HG03565 (cell line): ENCODE measurements at regions not wholly inside any gene's neighbourhood (a gene's known extent, or its start where the extent isn't known, plus 50 kb on each side); places are given as distances from the start of the nearest gene placed in this dataset.

Experiments used
- ATAC-seq: cut with Tn5 transposase; IDR thresholded peaks from one replicate; pipeline ENCODE4 v1.9.1; 2021; ENCODE audit warnings: mild to moderate bottlenecking, moderate library complexity; ENCODE audit not compliant: unreplicated experiment

DNA sequence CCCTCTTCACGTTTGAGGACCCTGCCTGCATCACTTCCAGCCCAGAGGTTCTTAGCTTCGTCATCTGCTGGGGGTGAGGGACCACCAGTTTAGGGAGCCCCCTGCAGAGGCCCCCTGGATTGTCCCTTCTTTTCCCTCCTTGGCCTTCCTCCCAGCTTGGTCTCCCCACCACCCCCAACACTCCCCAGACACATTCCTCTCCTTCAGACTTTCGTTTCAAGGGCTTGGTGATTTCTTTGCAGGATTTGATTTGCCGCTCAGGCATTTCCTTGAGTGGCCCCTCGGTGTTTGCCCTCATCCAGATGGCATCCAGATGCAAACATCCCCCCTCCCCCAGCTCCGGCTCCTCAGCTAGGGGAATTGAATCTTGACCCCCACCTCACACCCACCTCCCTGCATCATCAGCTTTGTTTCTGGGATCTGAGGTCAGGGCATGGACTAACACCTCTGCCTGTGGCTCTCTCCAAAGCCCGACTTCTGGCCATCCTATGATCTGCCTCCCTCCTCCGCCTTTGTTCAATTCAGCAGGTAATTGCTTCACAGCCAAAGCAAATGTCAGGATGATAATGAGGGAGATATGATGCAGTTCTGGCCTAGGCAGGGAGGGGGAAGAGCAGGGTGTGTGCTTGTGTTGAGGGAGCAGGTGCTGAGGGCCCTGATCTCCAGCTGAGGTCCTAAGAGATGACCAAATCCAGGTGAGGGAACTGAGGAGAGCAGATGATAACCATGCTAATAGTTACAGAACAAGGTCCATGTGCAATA is 141.5 kb downstream of the VEGFA start:
- no peak for ATAC-seq

DNA sequence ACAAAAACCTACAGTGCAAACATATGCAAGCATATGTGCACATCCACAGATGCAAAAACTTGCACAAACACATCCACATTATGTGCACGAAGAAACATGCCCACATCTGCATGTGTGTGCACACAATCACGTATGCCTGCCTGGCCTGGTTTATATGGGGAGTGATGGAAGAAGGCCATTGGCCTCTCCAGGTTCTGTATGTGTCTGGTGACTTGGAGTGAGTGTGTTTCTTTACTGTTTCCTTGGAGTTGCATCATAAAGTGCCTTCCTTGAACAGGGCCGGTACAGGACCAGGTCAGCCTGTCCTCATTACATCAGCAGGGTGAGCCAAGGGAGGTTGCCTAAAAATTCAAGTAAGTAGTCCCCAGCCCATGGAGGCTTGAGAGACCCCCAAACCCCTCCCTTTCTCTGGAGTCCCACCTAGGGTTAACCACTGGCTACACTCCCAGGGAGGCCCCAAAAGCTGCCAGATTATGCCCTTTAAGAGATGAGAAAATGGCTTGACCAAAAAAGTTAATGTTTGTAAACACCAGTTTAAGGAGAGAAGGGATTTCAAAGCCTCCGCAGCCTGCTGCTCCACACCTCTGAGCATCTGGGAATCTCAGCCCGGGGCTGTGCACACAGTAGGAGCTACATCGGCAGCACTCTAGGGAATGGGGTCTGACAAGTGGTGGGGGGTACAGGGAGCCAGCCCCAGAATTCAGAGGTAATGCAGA is 140.8 kb downstream of the VEGFA start:
- ATAC-seq, result no peak

DNA sequence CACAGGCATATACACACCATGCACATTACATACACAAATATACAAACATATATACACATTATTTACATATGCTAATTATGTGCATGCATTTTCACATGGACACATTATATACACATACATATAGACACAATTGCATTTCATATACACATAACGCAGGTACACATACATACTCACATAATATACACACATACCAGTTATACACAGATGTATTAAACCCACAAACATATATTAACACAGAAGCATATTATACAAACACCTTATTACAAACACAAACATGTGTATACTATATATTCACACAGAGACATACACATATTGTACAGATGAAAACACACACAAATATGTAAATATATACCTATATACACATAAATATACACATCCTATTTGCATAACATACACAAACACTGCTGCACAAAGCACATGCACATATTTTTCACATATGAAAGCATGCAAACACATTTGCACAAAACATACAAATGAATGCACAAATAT is 140.2 kb downstream of the VEGFA start:
- no peak for ATAC-seq

DNA sequence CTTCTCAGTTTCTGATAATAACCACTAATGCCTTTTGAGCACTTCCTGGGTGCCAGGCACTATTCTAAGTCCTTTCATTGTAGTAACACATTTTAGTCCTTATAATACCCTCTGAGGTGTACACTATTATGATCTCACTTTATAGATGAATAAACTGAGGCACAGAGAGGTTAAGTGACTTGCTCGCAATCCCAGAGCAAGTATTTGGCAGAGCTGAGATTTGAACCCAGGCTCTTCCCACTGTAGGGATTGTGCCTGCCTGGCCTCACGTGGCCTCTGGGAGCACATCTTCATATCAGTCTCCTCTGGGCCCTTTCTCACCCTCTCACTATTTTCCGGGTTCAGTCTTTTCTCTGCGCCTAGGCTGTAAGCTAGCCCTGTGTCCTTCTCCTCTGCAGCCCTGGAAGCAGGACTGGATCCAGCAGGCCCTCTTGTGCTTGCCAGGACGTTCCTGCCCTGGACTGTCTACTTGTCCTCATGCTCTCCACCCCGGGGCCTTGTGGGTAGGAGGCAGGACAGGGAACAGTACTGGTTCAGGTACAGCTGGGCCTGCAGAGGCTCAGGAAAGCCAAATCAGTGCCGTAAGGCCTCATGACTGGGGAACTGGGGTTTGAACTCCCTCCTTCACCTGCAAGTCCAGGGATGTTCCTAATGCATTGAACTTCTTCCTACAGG is 139.6 kb downstream of the VEGFA start:
- ATAC-seq, result no peak

DNA sequence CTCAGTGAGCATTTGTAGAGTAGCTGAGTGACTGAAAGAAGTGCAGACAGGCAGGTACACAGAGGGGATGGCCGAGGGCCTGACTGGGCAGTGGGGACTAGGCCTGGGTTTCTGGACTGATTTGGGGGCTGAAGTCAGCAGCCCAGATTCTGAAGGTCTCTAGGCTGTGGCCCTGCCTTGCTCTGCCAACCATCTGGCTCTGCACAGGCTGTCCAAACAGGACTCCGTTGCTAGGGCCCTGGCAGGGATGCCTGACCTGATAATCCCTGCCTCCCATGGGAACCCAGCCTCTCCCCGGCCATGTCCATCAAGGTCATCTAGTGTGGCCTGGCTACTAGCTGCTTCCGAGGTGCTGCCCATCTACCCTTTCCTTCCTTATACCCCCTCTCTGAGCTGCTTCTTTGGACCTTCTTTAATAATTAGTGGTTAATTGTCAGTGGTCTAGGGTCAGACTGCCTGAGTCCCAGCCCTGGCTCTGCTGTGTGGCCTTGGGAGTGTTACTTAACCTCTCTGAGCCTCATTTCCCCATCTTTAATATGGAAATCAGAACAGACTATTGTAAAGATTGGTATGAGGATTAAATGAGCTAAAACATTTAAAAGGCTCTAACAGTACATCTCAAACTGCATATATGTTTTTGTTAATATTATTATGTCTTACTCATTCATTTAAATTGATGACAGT is 137.9 kb downstream of the VEGFA start:
- no peak for ATAC-seq

DNA sequence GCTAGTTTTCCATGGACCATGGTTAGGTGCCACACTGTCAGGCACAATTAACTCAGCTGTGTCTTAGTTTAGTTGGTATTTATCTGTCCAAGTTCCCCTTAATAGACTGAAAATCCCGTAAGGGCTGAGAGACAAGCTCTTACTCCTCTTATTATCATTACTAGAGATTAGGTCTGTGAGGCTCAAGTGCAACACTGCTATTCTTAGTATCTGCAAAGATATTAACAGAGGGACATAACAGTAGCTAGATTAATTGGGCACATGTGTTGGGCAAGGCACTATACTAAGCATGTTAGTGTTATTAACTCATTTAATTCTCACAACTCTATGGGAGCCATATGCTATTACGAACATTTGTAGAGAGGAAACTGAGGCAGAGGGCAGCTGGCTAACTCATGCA is 137.3 kb downstream of the VEGFA start:
- ATAC-seq, result no peak

DNA sequence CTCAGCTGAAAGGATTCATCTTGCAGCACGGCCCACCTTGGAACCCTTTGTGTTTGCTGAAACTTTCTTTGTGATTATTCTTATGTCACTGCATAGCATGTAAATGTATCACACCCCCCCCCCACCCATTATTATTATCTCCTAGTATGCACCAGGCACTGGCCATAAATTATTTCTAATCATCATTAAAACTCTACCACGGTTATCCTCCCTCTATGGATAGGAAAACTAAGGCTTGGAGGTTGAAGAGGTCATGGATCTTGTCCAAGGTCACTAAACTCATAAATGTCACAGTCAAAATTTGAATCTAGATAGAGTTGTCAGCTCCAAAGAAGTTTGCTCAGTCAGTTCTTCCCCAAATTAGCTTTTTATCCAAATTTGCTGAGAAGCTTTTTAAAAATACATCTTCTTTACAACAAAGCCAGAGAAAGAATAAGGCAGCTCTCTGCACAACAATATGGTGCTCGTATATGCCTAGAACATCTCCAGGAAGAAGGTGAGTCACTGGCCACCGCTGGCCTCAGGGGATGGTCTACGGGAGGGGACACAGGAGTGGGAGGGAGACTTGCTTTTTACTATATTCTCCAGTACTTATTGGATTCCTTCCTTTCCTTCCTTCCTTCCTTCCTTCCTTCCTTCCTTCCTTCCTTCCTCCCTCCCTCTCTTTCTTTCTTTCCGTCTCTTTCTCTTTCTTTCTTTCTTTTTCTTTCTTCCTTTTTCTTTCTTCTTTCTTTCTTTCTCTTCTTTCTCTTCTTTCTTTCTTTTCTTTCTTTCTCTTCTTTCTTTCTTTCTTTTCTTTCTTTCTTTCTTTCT is 134.5 kb downstream of the VEGFA start:
- ATAC-seq, result no peak

DNA sequence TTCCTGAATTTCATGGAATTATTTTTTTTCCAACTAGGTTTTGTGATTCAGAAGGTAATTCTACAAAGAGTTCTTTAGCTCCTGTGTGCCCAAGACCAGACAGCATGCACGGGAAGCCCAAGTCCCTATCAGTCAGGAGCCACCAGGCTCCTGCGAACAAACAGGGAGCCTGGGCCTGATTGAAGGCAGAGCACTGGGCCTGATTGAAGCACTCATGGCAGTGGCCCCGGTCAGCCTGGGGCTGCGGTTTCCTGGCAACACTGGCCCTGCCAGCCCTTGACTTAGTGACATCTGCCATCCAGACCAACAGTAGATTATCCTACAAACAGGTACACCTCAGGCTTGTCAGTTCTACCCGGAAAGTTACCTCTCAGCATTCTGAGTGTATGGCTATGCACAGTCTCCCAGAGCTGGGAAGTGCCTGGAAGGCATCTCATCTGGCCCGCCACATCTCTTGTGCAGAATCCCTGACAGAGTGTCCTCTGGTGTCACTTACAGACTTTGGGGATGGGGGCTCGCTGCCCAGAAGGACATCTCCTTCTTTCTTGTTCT is 133.8 kb downstream of the VEGFA start:
- ATAC-seq, result no peak

DNA sequence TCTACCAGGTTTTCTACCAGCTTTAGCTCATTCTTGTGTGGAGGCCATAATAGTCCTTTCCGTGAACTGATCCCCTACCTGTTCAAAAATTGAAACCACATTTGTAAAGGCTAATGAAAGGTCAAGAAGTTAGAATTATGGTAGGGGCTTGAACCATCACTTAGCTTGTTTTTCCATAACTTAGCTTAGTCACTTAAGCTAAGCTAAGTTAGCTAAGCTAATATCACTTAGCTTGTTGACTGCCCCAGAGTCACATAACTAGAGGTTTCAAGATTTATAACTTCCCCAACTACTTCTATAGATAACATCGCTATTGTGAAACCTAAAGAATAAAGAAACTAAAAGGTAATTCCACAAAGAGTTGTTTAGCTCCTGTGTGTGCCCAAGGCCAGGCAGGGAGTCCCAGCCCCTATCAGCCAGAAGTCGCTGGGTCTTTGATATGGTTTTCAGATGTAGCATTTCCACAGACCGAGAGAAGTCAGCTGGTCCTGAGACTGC is 131.8 kb downstream of the VEGFA start:
- ATAC-seq, result no peak

DNA sequence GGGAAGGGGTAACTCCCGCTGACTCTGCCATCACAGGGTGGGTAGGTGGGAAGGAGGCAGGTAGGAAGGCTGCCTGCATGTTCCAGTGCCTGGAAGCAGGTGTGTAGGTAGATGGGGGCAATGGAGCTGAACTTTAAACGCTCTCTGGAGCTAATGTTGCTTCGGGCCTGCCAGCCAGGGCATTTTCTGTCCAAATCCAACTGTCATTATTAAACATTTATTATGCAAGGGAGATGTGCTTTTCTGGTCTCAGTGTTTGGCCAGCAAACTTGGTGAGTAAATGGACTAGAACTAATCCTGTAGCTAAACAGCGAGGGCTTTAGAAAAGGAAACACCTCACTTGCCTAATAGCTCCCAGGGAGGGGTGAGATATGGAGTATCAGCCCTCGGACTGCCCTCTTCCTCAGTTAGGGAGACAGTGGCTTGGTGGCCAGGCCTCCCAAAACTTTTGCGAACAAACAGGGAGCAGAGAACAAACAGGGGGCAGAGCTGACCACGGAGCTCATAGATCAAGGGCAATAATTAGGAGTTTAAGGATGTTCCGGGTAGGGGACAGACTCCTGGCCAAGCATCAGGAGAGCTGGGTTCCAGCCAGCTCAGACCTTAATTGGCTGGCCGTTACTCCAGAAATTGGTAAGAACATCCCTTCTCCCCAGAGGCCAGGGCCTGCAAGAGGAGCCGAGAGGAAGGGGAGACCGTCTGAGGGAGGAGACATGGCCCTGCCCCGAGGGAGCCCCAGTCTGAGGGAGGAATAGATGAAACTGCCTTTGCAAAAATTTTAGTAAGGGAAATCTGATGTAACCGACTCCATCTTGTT is 131.1 kb downstream of the VEGFA start:
- no peak for ATAC-seq

DNA sequence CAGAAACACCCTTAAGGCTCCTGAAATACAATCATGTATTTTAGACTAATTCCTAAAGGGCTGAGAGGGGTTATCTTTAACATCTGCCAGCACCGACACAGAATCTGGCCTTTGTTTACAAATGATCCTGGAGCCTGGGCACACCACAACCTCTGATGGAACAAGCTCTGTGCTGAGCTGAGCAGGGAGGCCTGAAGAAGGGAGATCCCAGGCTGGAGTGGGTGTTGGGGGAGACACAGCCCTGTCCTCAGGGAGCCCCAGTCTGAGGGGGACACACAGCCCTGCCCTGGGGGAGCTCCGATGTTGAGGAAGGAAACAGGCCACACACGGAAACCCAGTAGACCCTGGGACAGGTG is 130.5 kb downstream of the VEGFA start:
- no peak for ATAC-seq

DNA sequence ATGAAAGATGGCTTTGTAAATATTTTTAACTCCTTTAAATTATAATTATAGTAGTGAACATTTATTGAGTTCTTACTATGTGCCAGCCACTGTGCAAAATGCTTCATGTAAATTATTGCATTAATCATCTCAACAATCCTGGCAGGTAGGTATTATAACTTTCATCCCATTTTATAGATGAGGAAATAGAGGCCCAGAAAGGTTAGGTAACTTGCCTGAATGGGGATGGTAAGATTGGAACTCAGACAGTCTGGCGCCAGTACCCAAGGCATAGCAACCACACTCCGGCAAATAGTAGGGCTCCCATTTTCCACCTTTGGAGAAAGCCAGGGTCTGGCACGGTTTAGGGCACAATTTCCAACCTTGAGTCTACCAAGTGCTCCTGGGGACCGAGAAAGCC is 129.8 kb downstream of the VEGFA start:
- ATAC-seq, result no peak

DNA sequence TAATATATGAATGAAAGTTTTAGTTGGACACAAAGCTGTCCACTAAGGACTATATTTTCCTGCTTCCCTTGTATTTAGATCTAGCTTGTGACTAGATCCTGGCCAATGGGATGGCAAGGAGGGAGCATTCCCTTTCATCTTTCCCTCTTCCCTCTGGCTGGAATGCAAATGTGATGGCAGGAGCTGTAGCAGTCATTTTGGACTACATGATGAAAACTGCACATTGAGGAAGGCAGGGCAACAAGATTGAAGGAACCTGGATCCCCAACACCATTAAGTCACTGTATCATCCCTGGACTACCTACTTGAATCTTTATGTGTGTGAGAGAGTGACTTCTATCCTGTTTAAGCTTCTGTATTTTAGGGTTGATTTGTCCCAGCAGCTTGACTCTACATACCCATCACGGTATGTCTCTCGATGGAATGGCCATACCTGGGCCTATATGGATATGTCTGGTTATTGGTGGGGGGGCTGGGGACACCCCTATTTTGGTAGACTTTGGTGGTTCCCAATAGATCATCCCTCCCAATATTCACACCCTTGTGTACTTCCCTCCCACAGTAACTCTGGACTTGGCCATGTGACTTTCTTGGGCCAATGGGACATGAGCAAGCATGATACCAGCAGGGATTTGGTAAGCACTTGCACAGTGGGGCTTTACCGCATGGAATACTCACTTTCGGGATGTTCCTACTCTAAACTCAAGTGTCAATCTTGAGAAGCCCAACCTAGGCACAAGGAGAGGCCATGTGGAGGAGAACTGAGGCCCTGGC is 128.5 kb downstream of the VEGFA start:
- ATAC-seq, result no peak

DNA sequence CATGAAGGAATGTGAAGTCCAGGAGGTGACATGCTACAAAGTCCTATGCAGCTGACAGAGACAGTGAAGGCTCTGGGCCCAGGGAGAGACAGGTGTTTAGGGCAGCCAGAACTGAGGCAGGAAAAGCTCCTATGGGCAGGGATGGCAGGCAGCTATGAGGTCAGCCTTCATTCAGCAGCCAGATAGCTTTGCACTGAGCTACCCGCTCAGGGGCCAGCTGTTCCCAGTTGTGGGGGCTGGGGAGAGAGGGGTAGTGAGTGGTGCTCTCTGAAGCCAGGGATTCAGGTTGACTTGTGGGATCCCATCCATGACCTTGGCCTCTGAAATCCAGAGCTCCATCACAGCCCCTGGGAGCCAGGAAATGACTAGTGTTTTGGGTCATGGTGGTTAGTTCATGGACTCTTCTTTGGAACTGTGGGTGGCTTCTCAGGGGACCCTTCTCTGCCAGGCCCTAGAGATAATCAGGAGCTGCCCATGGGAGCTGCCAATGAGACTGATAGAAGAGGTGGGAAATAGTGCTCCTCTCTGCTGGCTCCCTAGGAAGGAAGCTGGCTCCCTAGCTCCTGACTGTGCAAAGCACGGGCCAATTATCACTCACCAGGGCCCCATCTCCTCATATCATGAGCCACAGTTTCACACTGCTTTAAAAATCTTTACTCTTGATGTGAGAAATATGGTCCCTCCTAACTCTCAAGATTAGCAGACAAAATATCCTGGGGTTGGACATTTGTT is 127.7 kb downstream of the VEGFA start:
- no peak for ATAC-seq

DNA sequence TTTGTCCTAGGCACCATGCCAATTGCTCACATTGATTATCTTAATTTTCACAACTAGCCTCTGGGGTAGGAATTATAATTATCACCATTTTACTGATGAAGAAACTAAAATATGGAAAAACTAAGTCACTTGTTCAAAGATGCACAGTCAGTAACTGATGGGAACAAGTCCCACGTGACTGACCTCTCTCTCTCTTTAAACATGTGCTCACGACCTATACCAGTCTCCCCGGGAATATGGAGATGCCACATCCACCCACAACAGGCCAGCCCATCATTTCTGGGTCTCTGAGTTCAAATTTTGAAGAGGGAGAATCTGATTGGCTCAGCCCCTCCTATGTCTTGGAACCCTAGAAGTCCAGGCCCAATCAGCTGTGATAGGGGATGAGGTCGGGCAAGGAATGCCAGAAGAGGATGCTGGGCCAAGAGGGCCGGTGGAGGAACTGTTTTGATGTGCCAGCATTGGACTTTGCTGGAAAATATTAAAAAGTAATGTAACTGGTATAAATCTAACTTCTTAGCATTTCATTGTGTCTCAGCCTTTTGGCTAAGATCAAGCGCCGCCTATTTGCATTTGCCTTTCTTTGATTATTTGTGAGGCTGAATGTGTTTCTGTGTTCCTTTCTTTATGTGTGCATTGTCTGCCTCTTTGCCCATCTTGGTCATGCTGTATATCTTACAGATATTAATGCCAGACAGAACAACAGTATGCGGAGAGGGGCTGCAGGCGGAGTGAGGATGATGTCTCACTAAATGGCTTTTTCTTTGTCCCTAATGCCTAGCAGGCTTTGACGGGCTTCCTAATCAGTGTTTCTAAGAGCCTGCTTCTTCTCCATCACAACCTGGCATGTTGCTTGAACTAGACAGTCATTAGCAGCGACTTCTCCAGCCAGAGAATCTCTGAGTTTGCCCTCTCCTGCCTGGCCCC is 126.6 kb downstream of the VEGFA start:
- no peak for ATAC-seq

DNA sequence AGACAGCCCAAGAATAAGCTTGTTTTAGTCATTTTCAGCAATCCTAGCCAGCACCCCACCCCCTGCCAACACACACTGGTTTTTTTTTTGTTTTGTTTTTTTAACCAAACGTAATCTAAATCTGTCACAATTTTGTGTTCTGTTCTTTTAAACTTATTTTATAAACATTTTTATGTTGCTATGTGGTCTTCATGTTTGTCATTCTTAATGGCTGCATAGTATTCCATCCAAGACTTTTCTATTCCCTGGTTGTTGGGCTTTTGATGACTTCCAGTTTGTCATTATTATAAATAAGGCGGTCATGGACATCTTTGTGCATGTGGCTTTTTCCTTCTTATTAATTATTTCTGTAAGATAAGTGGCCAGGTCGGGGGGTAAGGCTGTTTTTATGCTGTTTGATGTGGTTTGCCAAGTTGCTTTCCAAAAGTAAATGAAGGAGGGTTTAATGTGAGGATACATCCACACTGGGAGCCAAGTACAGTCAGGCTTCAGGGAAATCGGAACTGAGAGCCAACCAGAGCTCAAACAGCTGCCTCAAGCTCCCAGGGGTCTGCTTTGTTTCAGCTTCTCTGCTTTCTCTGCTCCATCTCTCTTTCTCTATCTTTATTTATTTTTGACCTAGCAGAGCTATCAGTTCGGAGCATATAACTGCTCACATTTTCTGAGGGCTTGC is 125.8 kb downstream of the VEGFA start:
- ATAC-seq, result no peak
